Ammon's horn (tissue), 1 donor: ENCODE measurements at regions not wholly inside any gene's neighbourhood (a gene's known extent, or its start where the extent isn't known, plus 50 kb on each side); places are given as distances from the start of the nearest gene placed in this dataset.
"Not testable (repeated sequence)": the region's sequence is repeated elsewhere in the genome, so short reads cannot be mapped to it uniquely, and the experiment has no call there.

Experiments used
- DNase-seq: peaks from one replicate; pipeline ENCODE4 v3.0.0-alpha.2; 2016; ENCODE audit warnings: low spot score

DNA sequence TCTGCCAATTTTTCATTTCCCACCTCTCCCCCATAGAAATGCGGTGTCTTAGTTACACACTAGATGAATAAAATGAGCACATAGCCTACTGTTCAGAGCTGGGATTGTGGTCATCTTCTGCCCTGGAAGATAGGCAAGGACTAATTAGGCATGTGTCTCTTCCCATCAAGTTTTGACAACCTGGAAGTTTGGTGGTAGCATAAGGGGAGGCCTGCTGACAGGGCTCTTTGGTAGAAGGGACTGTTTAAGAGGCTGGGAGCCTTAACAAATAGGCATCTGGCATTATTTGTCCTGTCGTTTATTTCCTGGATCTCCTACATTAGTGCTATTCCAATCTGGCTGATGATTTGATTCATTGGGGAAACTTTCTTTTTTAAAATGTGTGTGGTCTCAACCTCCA, 512.3 kb downstream of the ZNF385D start:
- DNase-seq: no peak

DNA sequence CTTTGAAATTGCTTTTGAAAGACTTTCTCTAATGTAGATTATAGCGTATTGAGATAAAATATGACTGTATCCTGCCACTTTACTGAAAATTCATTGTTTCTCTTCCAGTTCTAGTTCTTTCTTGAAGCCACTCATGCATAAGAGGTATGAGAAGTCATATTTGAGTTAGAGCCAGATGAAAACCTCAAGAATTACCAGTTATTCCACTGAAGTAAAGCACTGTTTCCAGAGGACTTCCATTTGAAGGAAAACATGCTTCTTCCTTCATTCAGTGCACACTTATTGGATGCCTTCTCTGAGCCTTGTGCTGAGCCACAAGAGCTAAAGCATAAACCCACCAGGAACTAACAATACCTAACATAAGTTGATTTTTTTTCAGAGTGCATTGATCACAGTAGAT, 513.4 kb downstream of the ZNF385D start:
- DNase-seq: no peak

DNA sequence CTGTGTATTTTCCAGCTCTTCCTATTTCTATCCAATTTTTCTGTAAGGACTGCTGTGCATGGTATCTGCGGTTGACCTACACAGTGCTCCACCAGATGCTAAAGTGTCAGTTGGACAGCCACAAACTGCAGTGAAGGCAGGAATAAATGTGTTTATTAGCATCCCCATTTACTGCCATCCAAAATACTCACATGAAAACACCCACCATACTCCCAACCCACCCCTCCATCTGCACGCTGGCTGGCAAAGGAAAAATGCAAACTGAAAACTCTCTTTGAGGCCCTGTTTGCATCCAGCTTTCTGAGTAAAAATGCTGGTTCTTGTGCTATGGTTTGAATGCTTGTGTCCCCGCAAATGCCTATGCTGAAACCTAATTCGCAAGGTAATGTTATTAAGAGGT, 515.5 kb downstream of the ZNF385D start:
- peak; percentile 9 for DNase-seq

DNA sequence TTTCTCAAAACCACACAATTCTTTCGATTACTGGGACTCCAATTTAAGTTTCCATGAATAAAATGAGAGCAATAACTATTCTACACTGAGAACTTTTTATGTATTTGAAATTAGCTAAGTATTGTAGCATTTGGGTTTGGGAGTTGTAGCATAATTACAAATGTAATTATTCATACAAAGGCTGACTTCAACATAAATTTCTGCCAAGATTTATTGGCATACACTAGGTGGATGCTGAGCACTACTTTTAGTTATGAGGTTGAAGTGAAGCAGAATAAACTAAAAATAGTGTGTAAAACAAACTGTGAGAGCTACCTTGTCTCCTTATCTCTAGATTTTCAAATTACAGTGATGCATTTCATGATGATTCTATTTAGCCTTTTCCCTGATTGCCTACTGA, 516.1 kb downstream of the ZNF385D start:
- no peak for DNase-seq

DNA sequence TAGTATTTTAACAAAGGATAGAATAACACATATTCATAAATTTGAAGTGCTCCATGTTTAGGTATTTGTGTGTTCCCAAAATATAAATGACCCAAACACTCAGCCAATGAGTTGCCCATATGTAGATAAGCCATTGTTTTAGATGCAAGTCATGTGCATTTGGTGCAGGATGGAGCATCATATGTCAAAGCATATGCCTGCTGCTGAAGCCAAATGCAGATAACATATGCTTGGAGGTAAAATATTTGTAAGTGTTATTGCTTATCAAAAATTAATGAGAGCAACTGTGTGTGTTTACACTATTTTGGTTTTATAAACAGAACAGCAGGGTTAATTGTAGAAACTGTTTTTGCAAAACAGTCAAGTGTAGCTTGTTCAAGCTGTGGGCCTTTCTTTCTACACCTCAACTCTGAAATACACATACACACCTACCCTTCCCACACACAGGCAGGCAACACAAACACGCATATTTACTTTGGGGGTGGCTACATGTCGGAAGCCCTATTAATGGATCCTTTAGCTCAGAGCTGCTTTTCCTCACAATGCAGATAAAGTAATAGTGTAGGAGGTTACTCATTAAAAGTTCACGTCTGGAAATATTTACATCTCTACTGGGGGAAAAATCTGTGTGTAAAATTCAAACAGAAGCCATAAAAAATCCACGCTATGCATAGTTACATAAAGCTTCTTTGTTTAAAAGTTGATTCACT, 521.4 kb downstream of the ZNF385D start:
- no peak for DNase-seq

DNA sequence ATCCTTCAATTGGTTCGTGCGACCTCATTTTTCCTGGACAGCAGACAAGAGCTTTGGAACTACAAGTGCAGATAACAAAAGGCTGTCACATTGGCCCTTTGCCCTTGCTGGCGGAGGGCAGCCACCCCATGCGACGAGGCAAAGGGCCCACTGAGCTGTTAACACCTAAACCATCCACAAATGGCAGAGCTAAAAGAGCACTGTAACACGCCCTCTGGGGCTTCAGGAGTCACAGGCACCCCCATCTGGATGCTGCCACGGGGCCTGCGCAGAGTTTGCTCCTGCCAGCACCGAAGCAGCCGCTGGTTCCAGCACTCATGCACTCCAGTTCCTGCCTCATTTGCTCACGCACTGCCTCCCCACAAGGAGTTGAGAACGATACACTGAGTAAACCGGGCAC, 524.9 kb downstream of the ZNF385D start:
- DNase-seq: peak; percentile 8

DNA sequence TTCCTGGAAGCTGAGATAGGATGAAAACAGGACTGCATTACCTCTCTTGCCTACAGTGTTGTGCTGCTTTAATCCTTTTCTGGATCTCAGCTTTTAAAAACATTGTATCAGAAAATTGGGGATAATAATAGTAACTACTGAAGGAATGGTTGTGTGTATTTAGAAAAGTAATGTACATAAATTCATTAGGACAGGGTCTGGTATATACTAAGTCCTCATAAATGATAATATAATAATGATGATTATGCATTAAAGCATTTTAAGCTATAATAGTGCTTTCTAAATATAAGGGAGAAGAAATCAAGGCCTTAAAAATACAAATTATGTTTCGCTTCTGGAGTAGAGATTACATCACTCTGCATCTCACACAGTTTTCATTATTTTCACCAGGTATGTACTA, 530.1 kb downstream of the ZNF385D start:
- no peak for DNase-seq

DNA sequence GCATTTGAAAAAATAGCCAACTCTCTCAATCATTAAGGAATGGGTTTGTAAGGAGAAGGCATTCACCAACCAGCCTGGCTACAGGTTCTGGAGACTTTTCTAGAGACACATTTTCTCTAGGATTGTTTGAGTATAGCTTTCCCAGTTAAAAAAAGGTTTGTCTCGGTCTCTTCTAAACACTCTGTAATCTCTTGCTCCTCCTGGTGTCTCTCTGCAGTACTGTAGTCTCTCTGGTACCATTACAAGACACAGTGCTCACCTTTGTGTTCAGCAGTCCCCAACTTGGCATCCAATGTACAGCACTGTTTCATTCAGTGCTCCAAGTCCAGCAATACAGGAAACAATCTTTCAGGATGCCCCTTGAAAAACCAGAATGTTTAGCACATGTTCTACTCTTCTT, 534.4 kb downstream of the ZNF385D start:
- no peak for DNase-seq

DNA sequence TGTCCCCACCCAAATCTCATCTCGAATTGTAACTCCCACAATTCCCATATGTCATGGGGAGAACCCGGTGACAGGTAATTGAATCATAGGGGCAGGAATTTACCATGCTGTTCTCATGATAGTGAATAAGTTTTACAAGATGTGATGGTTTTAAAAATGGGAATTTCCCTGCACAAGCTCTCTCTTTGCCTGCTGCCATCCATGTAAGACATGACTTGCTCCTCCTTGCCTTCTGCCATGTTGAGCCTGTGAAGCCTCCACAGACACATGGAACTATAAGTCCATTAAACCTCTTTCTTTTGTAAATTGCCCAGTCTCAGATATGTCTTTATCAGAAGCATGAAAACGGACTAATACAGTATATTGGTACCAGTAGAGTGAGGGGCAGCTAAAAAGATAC, 546.9 kb downstream of the ZNF385D start:
- DNase-seq: not testable (repeated sequence)

DNA sequence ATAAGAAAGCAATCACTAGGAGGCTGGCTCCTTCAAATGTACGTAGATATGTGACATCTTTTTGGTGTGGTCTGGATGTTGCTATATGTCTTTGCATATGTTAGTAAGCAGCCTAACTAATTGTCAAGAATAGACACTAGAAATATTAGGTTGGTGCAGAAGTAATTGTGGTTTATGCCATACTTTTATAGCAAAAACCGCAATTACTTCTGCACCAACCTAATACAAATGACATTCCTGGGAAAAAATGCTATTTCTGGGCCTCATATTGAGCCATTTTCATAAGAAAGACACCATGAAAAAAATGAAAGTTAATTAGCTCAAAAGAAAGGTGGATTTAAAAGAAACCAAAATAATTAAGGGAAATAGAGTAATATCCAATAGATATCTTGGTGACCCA, 555.8 kb downstream of the ZNF385D start:
- no peak for DNase-seq

DNA sequence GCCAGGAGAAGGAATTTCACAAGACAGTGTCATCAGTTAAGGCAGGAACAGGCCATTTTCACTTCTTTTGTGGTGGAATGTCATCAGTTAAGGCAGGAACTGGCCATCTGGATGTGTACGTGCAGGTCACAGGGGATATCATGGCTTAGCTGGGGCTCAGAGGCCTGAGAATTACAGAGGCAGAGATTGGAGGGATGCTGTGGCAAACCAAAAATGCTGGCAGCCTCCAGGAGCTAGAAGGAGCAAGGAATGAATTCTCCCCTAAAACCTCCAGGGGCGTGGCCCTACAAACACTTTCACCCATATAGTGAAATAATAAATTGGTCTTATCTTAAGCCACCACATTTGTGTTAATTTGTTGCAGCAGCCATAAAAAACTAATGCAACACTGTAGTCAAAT, 557.0 kb downstream of the ZNF385D start:
- not testable (repeated sequence) for DNase-seq

DNA sequence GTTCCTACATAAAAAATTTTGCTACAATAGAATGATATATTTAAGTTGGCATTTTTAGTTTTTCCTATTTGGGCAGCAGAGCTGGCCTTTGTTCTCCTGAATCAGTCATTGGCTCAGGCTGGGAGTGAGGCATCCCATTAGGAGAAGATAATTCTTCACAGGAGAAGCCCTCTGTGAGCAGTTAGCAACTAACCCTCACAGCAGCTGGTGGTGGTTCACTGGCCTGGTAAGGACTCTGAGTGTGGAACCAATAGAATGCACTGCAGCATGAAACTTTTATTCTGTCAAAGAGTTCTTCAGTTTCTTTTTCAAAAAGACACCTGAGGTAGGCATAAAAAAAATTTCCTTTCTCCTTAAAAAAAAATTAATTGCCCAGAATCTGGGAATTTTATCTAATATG, 562.6 kb downstream of the ZNF385D start:
- DNase-seq: no peak

DNA sequence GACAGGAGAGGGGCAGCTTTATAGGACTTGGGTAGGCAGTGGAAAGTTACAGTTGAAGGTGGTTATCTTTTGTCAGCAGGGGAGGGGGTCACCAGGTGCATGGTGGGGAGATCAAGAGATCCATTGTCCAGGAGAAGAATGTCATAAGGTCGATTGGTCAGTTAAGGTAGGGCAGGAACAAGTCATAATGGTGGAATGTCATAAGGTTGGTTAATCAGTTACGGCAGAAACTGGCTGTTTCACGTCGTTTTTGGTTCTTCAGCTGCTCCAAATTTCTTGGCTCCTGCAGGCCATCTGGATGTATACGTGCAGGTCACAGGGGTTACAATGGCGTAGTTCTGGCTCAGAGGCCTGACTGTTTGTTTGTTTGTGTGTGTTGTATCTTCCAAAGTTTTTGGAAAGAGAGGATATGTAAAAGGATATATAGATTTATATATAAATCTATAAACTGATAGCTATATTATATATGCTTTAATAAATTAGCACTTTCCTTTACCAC, 565.1 kb downstream of the ZNF385D start:
- no peak for DNase-seq

DNA sequence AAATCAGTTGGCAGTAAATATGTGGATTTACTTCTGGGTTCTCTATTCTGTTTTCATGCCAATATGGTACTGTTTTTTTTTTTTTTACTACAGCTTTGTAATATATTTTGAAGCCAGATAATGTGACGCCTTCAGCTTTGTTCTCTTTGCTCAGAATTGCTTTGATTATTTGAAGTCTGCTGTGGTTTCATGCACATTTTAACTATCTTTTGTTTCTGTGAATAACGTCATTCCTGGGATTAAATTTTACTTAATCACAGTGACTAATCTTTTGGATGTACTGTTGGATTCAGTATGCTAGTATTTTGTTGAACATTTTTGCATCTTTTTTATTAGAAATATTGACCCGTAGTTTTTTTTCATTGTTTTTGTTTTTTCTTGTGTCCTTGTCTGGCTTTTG, 576.5 kb downstream of the ZNF385D start:
- DNase-seq: no peak

DNA sequence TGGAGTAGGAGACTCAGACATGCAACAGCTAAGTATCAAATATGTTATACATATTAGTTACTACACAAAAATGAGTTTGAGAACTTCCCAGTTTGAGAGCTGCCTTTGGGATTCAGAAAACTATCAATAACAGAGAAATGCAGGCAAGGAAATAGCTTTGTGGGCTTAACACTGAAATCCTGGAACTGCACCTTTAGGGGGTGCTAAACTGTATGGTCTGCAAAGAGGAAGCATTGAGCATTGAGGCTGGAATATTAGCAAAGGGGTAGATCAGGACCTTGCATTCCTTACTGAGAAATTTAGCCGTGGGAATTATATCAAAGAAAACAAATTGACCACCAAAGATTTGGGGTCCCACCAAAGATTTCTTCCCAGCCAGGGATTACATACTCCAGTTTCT, 580.0 kb downstream of the ZNF385D start:
- no peak for DNase-seq

DNA sequence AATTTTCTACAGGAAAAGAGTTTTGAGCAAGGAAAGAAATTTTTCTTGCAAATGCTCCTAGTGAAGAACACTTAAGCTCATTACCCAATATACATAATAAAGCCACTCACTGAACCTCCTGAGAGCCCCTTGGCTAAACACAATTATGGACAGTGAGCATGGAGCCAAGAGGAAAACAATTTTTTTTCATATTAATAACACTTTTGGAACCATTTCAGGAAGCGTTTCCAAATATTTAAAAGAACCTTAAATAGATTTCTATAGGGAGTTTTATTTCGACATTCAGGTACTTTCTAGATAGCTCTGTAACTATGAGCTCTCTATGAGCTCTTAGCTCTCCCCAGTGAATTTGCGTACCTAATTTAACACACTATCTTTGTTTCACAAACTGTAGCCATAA, 581.1 kb downstream of the ZNF385D start:
- no peak for DNase-seq

DNA sequence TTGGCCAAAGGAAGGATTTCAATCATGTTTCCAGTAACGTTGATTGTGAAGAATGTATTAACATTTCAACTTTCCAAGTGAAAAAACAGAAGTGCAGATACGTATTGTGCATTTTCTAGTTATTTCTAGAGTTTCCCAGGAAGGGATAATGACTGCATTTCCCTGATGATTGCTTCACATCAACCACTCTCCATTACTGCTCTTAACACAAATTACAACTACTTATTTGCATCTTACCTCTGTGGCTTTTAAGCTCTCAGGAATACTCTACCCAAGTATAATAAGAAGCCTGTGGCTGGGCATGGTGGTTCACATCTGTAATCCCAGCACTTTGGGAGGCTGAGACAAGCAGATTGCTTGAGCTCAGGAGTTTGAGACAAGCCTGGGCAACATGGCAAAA, 582.5 kb downstream of the ZNF385D start:
- no peak for DNase-seq

DNA sequence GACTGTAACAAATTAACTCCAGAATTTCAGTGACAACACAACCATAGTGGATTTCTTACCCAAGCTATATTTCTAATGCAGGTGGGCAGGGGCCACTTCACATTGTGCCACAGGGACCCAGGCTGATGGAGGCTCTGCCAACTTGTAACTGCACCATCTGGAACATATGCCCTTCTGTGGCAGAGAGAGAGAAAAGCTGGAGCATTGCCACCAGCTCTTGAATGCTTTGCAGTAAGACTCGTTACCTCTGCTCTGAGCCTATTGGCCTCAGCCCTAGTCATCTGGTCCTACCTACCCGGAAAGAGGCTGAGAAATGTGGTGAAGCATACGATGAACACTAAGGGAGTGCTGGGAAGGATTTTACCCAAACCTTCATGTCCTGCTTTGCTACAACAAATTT, 587.1 kb downstream of the ZNF385D start:
- no peak for DNase-seq

DNA sequence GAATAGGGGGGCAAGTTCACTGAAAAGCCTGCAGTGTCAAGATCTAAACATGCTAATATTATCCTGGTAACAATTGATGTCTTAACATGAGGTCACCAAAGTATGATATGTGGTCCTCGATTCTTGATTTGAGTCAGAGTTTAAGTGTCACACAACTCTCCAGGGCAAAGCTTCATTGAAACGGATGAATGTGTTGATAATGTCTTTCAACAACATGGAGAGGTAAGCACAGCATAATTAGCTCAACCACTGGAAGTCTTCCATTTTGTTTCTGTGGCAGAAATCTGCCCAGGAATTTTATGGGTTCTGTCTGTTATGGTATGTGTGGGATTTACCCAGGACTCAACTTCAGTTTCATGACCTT, 591.5 kb downstream of the ZNF385D start:
- DNase-seq: no peak

DNA sequence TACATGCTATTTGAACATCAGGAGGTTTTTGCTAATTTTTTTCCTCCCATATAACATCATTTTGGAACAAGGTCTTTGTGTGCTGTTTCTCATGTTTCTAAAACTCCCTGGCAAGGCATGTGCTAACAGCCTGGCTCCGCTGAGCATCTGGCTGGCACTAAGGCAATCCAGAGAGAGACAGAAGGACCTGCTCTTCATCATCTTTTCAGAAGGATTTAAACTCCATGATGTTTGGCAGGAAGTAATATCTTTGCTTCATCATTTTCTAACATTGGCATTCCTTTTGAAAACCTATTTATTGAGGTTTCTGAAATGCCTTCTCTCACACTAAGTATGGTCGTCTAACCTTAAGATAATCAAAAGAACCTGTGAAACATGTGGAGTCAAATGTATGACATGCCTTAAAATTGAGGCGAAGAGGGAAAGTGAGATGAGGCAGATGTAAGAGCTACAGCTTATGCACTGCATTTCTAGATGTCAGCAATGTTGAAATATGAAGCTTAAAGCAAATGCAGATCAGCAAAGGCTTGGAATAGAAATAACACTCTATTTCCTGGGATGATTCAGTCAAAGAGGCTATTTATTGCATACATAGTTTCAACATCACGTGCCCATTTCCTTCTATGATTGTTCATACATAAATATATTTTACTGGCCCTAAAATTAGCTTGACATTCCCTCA, 592.0 kb downstream of the ZNF385D start:
- DNase-seq: no peak

DNA sequence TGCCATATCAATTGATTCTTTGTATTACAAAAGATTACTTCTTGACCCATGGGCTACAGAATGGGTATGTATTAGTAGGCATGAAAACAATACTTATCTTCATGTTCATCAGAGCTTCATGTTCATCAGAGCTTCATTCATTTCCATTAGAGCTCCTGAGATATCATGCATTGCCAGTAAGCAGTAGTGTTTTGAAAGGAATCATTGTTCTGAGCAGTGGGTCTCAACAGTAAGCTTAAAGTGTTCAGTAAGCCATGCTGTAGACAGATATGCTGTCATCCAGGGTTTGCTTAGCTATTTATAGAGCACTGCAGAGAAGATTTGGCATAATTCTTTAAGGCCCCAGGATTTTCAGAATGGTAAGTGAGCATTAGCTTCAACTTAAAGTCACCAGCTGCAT, 596.1 kb downstream of the ZNF385D start:
- DNase-seq: no peak

DNA sequence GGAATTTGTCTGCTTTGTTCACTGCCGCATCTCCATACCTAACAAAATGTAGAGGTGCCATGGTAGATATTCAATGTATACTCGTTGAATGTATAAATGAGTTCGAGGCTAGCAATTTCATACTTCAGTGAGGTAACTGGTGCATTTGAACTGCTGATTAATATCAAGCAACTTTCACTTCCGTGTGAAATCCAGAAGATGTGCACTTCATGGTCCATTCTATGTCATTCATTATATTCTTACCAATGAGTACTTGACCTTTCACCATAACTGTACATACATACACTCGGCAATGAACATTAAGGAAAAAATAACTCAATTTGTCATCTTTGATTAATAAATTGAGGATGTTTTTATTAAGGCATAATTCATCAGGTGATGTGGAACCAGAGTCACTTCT, 598.5 kb downstream of the ZNF385D start:
- DNase-seq: no peak

DNA sequence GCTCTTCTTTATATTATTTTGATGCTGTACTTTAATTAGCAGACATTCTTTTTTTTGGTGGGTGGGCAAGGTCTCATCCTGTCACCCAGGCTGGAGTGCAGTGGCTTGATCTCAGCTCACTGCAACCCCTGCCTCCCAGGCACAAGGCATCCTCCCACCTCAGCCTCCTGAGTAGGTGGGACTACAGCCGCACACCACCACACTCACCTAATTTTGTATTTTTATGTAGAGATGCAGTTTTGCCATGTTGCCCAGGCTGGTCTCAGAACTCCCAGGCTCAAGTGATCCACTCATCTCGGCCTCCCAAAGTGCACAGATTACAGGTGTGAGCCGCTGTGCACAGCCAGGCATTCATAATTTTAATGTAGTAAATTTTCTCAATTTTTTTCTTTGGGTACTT, 608.1 kb downstream of the ZNF385D start:
- DNase-seq: no peak

DNA sequence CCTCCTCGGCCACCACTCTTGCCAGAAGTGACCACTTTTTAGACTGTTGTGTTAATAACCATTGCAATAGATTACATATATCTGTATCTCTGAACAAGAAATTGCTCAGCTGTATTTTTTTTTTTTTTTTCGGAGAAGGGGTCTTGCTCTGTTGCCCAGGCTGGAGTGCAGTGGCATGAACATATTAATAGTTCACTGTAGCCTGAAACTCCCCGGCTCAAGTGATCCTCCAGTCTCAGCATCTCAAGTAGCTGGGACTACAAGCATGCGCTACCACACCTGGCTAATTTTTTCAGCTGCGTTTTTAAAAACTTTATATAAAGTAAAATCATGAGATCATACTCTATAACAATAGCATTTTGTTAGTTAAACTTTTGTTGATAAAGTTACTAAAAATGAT, 609.0 kb downstream of the ZNF385D start:
- no peak for DNase-seq
